GM23338 (cell line): ENCODE measurements at regions not wholly inside any gene's neighbourhood (a gene's known extent, or its start where the extent isn't known, plus 50 kb on each side); places are given as distances from the start of the nearest gene placed in this dataset.

Experiments
- ATAC-seq: fragments of 200-7000 bp; cut with Tn5 transposase; 3 replicates; pipeline ENCODE4 v1.9.1; 2020
- DNase-seq: peaks from one replicate; pipeline ENCODE4 v3.0.0-alpha.2; 2015; ENCODE audit warnings: low spot score
- H2AFZ ChIP-seq: fragments of 200-600 bp; sonication (generic); 2 replicates; pipeline ENCODE4 v1.8.0; 2016; ENCODE audit warnings: antibody characterized with exemption, mild to moderate bottlenecking, moderate library complexity
- H3F3A ChIP-seq: fragments of 200-600 bp; sonication (generic); replicated peaks from 2 replicates; pipeline ENCODE4 v1.8.0; 2017; ENCODE audit warnings: antibody characterized with exemption, mixed run types, low read depth
- H3K27ac ChIP-seq: fragments of 200-600 bp; sonication (generic); 2 replicates; pipeline ENCODE4 v1.6.1; 2016; ENCODE audit warnings: low read depth
- H3K27me3 ChIP-seq: fragments of 200-600 bp; sonication (generic); 2 replicates; pipeline ENCODE4 v1.8.0; 2016; ENCODE audit warnings: mild to moderate bottlenecking, mixed run types, moderate library complexity; ENCODE audit not compliant: insufficient read depth
- H3K36me3 ChIP-seq: fragments of 200-600 bp; sonication (generic); 2 replicates; pipeline ENCODE4 v1.8.0; 2016; ENCODE audit warnings: mild to moderate bottlenecking; ENCODE audit not compliant: insufficient read depth
- H3K4me1 ChIP-seq: fragments of 200-600 bp; sonication (generic); 2 replicates; pipeline ENCODE4 v1.8.0; 2016; ENCODE audit warnings: mild to moderate bottlenecking, moderate library complexity; ENCODE audit not compliant: insufficient read depth
- H3K4me2 ChIP-seq: fragments of 200-600 bp; sonication (generic); 2 replicates; pipeline ENCODE4 v1.7.1; 2017; ENCODE audit warnings: mixed run types
- H3K4me3 ChIP-seq: fragments of 200-600 bp; sonication (generic); 2 replicates; pipeline ENCODE4 v1.6.1; 2016; ENCODE audit warnings: mixed run types
- H3K79me2 ChIP-seq: fragments of 200-600 bp; sonication (generic); replicated peaks from 2 replicates; pipeline ENCODE4 v1.8.0; 2017; ENCODE audit warnings: mild to moderate bottlenecking; ENCODE audit not compliant: insufficient read depth
- H3K9me2 ChIP-seq: fragments of 200-600 bp; sonication (generic); 2 replicates; pipeline ENCODE4 v1.8.0; 2017; ENCODE audit not compliant: insufficient read depth
- H4K20me1 ChIP-seq: fragments of 200-600 bp; sonication (generic); replicated peaks from 2 replicates; pipeline ENCODE4 v1.8.0; 2017; ENCODE audit warnings: mild to moderate bottlenecking; ENCODE audit not compliant: insufficient read depth
- H3K27ac Mint-ChIP-seq: 2 replicates; pipeline ENCODE4 v1.8.0; 2020; ENCODE audit warnings: inconsistent platforms, mild to moderate bottlenecking, moderate library complexity, mixed read lengths
- H3K27me3 Mint-ChIP-seq: 3 replicates; pipeline ENCODE4 v1.8.0; 2022; ENCODE audit warnings: low read depth, mild to moderate bottlenecking, moderate library complexity, mixed read lengths, inconsistent platforms; ENCODE audit not compliant: insufficient read depth, poor library complexity
- H3K36me3 Mint-ChIP-seq: 3 replicates; pipeline ENCODE4 v1.8.0; 2021; ENCODE audit warnings: low read depth, mild to moderate bottlenecking, inconsistent platforms, moderate library complexity, mixed read lengths
- H3K4me1 Mint-ChIP-seq: 3 replicates; pipeline ENCODE4 v1.8.0; 2020; ENCODE audit warnings: mild to moderate bottlenecking, inconsistent platforms, mixed read lengths
- H3K4me3 Mint-ChIP-seq: 3 replicates; pipeline ENCODE4 v1.8.0; 2021; ENCODE audit warnings: moderate library complexity, mild to moderate bottlenecking, inconsistent platforms, mixed read lengths
- H3K9me3 Mint-ChIP-seq: 3 replicates; pipeline ENCODE4 v1.8.0; 2020; ENCODE audit warnings: moderate library complexity, mild to moderate bottlenecking, inconsistent platforms, mixed read lengths
- CREB1 ChIP-seq: fragments of 250-450 bp; sonication (Bioruptor Pico); IDR thresholded peaks from 2 replicates; pipeline ENCODE4 v1.5.0; 2020; ENCODE audit warnings: low read depth, mild to moderate bottlenecking, moderate library complexity
- EZH2 ChIP-seq: fragments of 200-600 bp; sonication (generic); IDR thresholded peaks from one replicate; pipeline ENCODE4 v1.8.0; 2017; ENCODE audit warnings: antibody characterized with exemption, mild to moderate bottlenecking, low read depth; ENCODE audit not compliant: unreplicated experiment
- EZH2phosphoT487 ChIP-seq: fragments of 200-600 bp; sonication (generic); IDR thresholded peaks from one replicate; pipeline ENCODE4 v1.8.1; 2018; ENCODE audit warnings: antibody characterized with exemption; ENCODE audit not compliant: unreplicated experiment
- JUNB ChIP-seq: IDR thresholded peaks from one replicate; pipeline ENCODE4 v1.6.1; 2016; ENCODE audit warnings: antibody characterized with exemption; ENCODE audit not compliant: unreplicated experiment
- NANOG ChIP-seq: IDR thresholded peaks from 2 replicates; pipeline ENCODE4 v1.6.1; 2016; ENCODE audit warnings: antibody characterized with exemption, borderline replicate concordance
- POLR2AphosphoS5 ChIP-seq: IDR thresholded peaks from 2 replicates; pipeline ENCODE4 v1.6.1; 2016; ENCODE audit warnings: antibody characterized with exemption, low read depth
- ZNF114 ChIP-seq: fragments of 250-450 bp; sonication (Bioruptor Pico); IDR thresholded peaks from 2 replicates; pipeline ENCODE4 v1.5.0; 2020; ENCODE audit warnings: mild to moderate bottlenecking, moderate library complexity
- ZNF462 ChIP-seq: fragments of 250-450 bp; sonication (Bioruptor Pico); IDR thresholded peaks from 2 replicates; pipeline ENCODE4 v1.5.0; 2020; ENCODE audit warnings: mild to moderate bottlenecking, moderate library complexity
- TF ChIP-seq, protein P1 (sequence below): IDR thresholded peaks from one replicate; pipeline ENCODE4 v1.6.1; 2018; ENCODE audit warnings: antibody characterized with exemption; ENCODE audit not compliant: unreplicated experiment
- TF ChIP-seq, protein P2 (sequence below): IDR thresholded peaks from 2 replicates; pipeline ENCODE4 v1.6.1; 2016; ENCODE audit warnings: antibody characterized with exemption

DNA sequence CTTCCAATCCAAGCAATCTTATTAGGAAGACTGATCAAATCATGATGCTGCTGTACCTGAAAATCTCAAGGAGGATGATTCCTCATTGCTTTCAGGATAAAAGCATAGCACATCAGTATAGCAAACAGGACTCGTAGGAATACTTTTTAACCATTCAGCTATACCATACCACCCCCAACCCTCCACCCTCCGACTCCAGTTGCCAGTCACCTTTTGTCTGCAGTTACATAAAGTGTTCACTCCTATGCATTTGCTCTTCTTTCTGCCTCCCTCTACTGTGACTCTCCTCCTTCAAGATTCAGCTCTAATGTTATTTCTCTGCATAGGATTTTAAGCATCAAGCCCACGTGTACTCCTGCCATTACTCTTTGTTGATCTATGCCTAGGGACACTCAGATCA is 124.7 kb upstream of the KCNQ5 start:
- DNase-seq: no peak
- Mint-ChIP-seq H3K27me3 (no peaks in the 10 kb centered on the region), H3K4me1 (no peaks in the 10 kb centered on the region), H3K36me3 (no peaks in the 10 kb centered on the region), H3K27ac (no peak overlapping the region), H3K9me3 (no peaks in the 10 kb centered on the region; the same call in 1 of the 3 replicates), H3K4me3 (no peak overlapping the region)
- Histone ChIP-seq H3K4me2 (no peak overlapping the region), H3K27ac (no peak overlapping the region), H3K36me3 (no peaks in the 10 kb centered on the region), H3K4me1 (no peaks in the 10 kb centered on the region), H2AFZ (no peak overlapping the region), H3K9me2 (no peaks in the 10 kb centered on the region; the same call in 1 of the 2 replicates), H3K79me2 (no peaks in the 10 kb centered on the region), H3F3A (no peaks in the 10 kb centered on the region), H4K20me1 (no peaks in the 10 kb centered on the region), H3K4me3 (no peak overlapping the region), H3K27me3 (no peaks in the 10 kb centered on the region)
- no peak for ATAC-seq
- TF ChIP-seq ZNF462 (no peak), EZH2 (no peak), NANOG (no peak), CREB1 (CRISPR knock-in tag) (no peak), ZNF114 (CRISPR knock-in tag) (no peak), JUNB (no peak), EZH2phosphoT487 (no peak), POLR2AphosphoS5 (no peak)
- TF ChIP-seq, protein P1, sequence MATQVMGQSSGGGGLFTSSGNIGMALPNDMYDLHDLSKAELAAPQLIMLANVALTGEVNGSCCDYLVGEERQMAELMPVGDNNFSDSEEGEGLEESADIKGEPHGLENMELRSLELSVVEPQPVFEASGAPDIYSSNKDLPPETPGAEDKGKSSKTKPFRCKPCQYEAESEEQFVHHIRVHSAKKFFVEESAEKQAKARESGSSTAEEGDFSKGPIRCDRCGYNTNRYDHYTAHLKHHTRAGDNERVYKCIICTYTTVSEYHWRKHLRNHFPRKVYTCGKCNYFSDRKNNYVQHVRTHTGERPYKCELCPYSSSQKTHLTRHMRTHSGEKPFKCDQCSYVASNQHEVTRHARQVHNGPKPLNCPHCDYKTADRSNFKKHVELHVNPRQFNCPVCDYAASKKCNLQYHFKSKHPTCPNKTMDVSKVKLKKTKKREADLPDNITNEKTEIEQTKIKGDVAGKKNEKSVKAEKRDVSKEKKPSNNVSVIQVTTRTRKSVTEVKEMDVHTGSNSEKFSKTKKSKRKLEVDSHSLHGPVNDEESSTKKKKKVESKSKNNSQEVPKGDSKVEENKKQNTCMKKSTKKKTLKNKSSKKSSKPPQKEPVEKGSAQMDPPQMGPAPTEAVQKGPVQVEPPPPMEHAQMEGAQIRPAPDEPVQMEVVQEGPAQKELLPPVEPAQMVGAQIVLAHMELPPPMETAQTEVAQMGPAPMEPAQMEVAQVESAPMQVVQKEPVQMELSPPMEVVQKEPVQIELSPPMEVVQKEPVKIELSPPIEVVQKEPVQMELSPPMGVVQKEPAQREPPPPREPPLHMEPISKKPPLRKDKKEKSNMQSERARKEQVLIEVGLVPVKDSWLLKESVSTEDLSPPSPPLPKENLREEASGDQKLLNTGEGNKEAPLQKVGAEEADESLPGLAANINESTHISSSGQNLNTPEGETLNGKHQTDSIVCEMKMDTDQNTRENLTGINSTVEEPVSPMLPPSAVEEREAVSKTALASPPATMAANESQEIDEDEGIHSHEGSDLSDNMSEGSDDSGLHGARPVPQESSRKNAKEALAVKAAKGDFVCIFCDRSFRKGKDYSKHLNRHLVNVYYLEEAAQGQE: no peak
- TF ChIP-seq, protein P2, sequence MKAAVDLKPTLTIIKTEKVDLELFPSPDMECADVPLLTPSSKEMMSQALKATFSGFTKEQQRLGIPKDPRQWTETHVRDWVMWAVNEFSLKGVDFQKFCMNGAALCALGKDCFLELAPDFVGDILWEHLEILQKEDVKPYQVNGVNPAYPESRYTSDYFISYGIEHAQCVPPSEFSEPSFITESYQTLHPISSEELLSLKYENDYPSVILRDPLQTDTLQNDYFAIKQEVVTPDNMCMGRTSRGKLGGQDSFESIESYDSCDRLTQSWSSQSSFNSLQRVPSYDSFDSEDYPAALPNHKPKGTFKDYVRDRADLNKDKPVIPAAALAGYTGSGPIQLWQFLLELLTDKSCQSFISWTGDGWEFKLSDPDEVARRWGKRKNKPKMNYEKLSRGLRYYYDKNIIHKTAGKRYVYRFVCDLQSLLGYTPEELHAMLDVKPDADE: no peak
